Neural crest cell (in vitro differentiated cells): ENCODE measurements at regions not wholly inside any gene's neighbourhood (a gene's known extent, or its start where the extent isn't known, plus 50 kb on each side); places are given as distances from the start of the nearest gene placed in this dataset.

Source experiments
- DNase-seq: peaks from one replicate; pipeline ENCODE4 v3.0.0; 2021; ENCODE audit warnings: low read depth, mixed read lengths, low spot score
- H3K27ac Mint-ChIP-seq: one replicate; pipeline ENCODE4 v1.8.0; 2021; ENCODE audit warnings: mild to moderate bottlenecking, mixed read lengths; ENCODE audit not compliant: unreplicated experiment
- H3K27me3 Mint-ChIP-seq: 2 replicates; pipeline ENCODE4 v1.8.0; 2021; ENCODE audit warnings: low read depth, mild to moderate bottlenecking, mixed read lengths
- H3K36me3 Mint-ChIP-seq: 2 replicates; pipeline ENCODE4 v1.8.0; 2021; ENCODE audit warnings: low read depth, mild to moderate bottlenecking, mixed read lengths
- H3K4me1 Mint-ChIP-seq: 2 replicates; pipeline ENCODE4 v1.8.0; 2021; ENCODE audit warnings: mixed read lengths
- H3K4me3 Mint-ChIP-seq: one replicate; pipeline ENCODE4 v1.8.0; 2021; ENCODE audit warnings: mild to moderate bottlenecking, mixed read lengths
- H3K9me3 Mint-ChIP-seq: 2 replicates; pipeline ENCODE4 v1.8.0; 2021; ENCODE audit warnings: mixed read lengths
- CTCF ChIP-seq: fragments of 200-600 bp; sonication (generic); conservative IDR thresholded peaks from 2 replicates; pipeline ENCODE4 v1.5.0; 2021; ENCODE audit warnings: antibody characterized with exemption, mild to moderate bottlenecking

- Mint-ChIP-seq H3K36me3 (no peaks in the 10 kb centered on the region), H3K27me3 (peaks cover 5% of the 10 kb centered on the region), H3K4me3 (no peak overlapping the region), H3K9me3 (no peaks in the 10 kb centered on the region), H3K27ac (no peak overlapping the region), H3K4me1 (peaks cover 12% of the 10 kb centered on the region)
- DNase-seq: no peak
- TF ChIP-seq CTCF: no peak
Observed at GRCh38 chr13:34430294-34430693, 511.8 kb upstream of the NBEA start.

- no peak for TF ChIP-seq CTCF
- Mint-ChIP-seq H3K9me3 (no peaks in the 10 kb centered on the region), H3K27ac (no peak overlapping the region), H3K36me3 (no peaks in the 10 kb centered on the region), H3K27me3 (peaks cover 3% of the 10 kb centered on the region), H3K4me3 (no peak overlapping the region), H3K4me1 (peaks cover 12% of the 10 kb centered on the region)
- DNase-seq: no peak
Observed at GRCh38 chr13:34431827-34432581, 510.1 kb upstream of the NBEA start.

- no peak overlapping the region for H3K4me3 Mint-ChIP-seq
- H3K27ac Mint-ChIP-seq: no peak overlapping the region
- no peak for DNase-seq
- no peak for TF ChIP-seq CTCF
- H3K4me1 Mint-ChIP-seq: peaks cover 12% of the 10 kb centered on the region
- no peaks in the 10 kb centered on the region for H3K9me3 Mint-ChIP-seq
- H3K36me3 Mint-ChIP-seq: no peaks in the 10 kb centered on the region
- peaks cover 3% of the 10 kb centered on the region for H3K27me3 Mint-ChIP-seq
Observed at GRCh38 chr13:34435338-34435737, 506.7 kb upstream of the NBEA start.

GRCh38 chr13:34437873-34438272, 504.2 kb upstream of the NBEA start:
- Mint-ChIP-seq H3K36me3 (no peaks in the 10 kb centered on the region), H3K4me3 (no peak overlapping the region)

GRCh38 chr13:34452831-34453230, 489.2 kb upstream of the NBEA start:
- no peak for TF ChIP-seq CTCF
- no peak for DNase-seq
- no peaks in the 10 kb centered on the region for H3K36me3 Mint-ChIP-seq
- no peak overlapping the region for H3K4me3 Mint-ChIP-seq
- H3K4me1 Mint-ChIP-seq: no peaks in the 10 kb centered on the region
- H3K27ac Mint-ChIP-seq: no peak overlapping the region
- no peaks in the 10 kb centered on the region for H3K27me3 Mint-ChIP-seq
- H3K9me3 Mint-ChIP-seq: peaks cover 6% of the 10 kb centered on the region

More at GRCh38 chr13:34437873-34438272, 504.2 kb upstream of the NBEA start:
- no peaks in the 10 kb centered on the region for H3K4me1 Mint-ChIP-seq
- DNase-seq: no peak
- H3K27ac Mint-ChIP-seq: no peak overlapping the region
- H3K9me3 Mint-ChIP-seq: no peaks in the 10 kb centered on the region
- no peak for TF ChIP-seq CTCF
- H3K27me3 Mint-ChIP-seq: no peaks in the 10 kb centered on the region
